PC-3 (cell line): ENCODE measurements at regions not wholly inside any gene's neighbourhood (a gene's known extent, or its start where the extent isn't known, plus 50 kb on each side); places are given as distances from the start of the nearest gene placed in this dataset.

Experiments
- ATAC-seq: fragments of 200-7000 bp; cut with Tn5 transposase; 2 replicates; pipeline ENCODE4 v1.9.1; 2020; ENCODE audit warnings: mild to moderate bottlenecking, moderate library complexity
- BruUV-seq: library from RNA; stranded (reverse); fragments of 400-500 nt; replicated peaks from 2 replicates; lab custom pipeline; 2021; lab: Mats Ljungman, UMichigan
- CTCF ChIA-PET: fragments of 300-600 bp; sonication (Branson Sonifier 250); formaldehyde crosslinking; loops from one replicate; lab custom pipeline; 2022; ENCODE audit warnings: antibody characterized with exemption; lab: Charles Lee
- POLR2A ChIA-PET: fragments of 300-600 bp; sonication (Branson Sonifier 250); formaldehyde crosslinking; loops from one replicate; lab custom pipeline; 2022; ENCODE audit warnings: antibody characterized with exemption; ENCODE audit not compliant: unreplicated experiment; lab: Charles Lee
- DNase-seq: peaks from one replicate; pipeline ENCODE4 v3.0.0-alpha.2; 2015
- H2AFZ ChIP-seq: fragments of 300-600 bp; sonication (generic); 2 replicates; pipeline ENCODE4 v1.6.0; 2016; ENCODE audit warnings: antibody characterized with exemption, low read length
- H3F3A ChIP-seq: fragments of 300-600 bp; sonication (generic); one replicate; pipeline ENCODE4 v1.6.0; 2017; ENCODE audit warnings: antibody characterized with exemption, low read length, control low read depth, mild to moderate bottlenecking; ENCODE audit not compliant: unreplicated experiment
- H3K27ac ChIP-seq: fragments of 300-600 bp; sonication (generic); 2 replicates; pipeline ENCODE4 v1.5.1; 2016; ENCODE audit warnings: mild to moderate bottlenecking, low read length
- H3K27me3 ChIP-seq: fragments of 300-600 bp; sonication (generic); 2 replicates; pipeline ENCODE4 v1.6.1; 2016; ENCODE audit warnings: low read length, mixed read lengths
- H3K36me3 ChIP-seq: fragments of 300-600 bp; sonication (generic); 2 replicates; pipeline ENCODE4 v1.6.1; 2016; ENCODE audit warnings: low read depth, mixed run types, low read length, mixed read lengths
- H3K4me1 ChIP-seq: fragments of 300-600 bp; sonication (generic); 2 replicates; pipeline ENCODE4 v1.5.1; 2016; ENCODE audit warnings: low read length; ENCODE audit not compliant: insufficient read depth
- H3K4me2 ChIP-seq: fragments of 300-600 bp; sonication (generic); 2 replicates; pipeline ENCODE4 v1.6.0; 2016; ENCODE audit warnings: low read length
- H3K4me3 ChIP-seq: fragments of 300-600 bp; sonication (generic); 2 replicates; pipeline ENCODE4 v1.5.1; 2016; ENCODE audit warnings: mild to moderate bottlenecking, low read length, mixed read lengths
- H3K79me2 ChIP-seq: fragments of 300-600 bp; sonication (generic); 2 replicates; pipeline ENCODE4 v1.6.1; 2017; ENCODE audit warnings: low read length, mixed read lengths
- H3K9ac ChIP-seq: fragments of 300-600 bp; sonication (generic); 2 replicates; pipeline ENCODE4 v1.6.0; 2016; ENCODE audit warnings: mild to moderate bottlenecking, low read length
- H3K9me2 ChIP-seq: fragments of 300-600 bp; sonication (generic); replicated peaks from 2 replicates; pipeline ENCODE4 v1.6.1; 2016; ENCODE audit warnings: mixed run types, low read length, mixed read lengths
- H3K9me3 ChIP-seq: fragments of 300-600 bp; sonication (generic); 2 replicates; pipeline ENCODE4 v1.6.1; 2016; ENCODE audit warnings: low read length, mixed read lengths
- H4K20me1 ChIP-seq: fragments of 300-600 bp; sonication (generic); 2 replicates; pipeline ENCODE4 v1.6.1; 2016; ENCODE audit warnings: low read length, mixed read lengths
- EZH2 ChIP-seq: fragments of 300-600 bp; sonication (generic); IDR thresholded peaks from one replicate; pipeline ENCODE4 v1.6.1; 2017; ENCODE audit warnings: antibody characterized with exemption, mild to moderate bottlenecking, low read length; ENCODE audit not compliant: unreplicated experiment
- EZH2phosphoT487 ChIP-seq: fragments of 300-600 bp; sonication (generic); IDR thresholded peaks from 2 replicates; pipeline ENCODE4 v1.6.1; 2018; ENCODE audit warnings: mild to moderate bottlenecking, antibody characterized with exemption, low read length, borderline replicate concordance
- intact Hi-C: fragments of 100-400 bp; cut with micrococcal nuclease; formaldehyde crosslinking; loops from 2 replicates; pipeline ENCODE4 v1.9.0; 2023
- TF ChIP-seq, protein P1 (sequence below): fragments of 300-600 bp; sonication (generic); conservative IDR thresholded peaks from 2 replicates; pipeline ENCODE4 v1.5.1; 2017; ENCODE audit warnings: antibody characterized with exemption, low read depth, mild to moderate bottlenecking, low read length

- no peaks in the 10 kb centered on the region; the same call in 1 of the 2 replicates for H3K27me3 ChIP-seq
- H3K4me3 ChIP-seq = no peak overlapping the region
- TF ChIP-seq EZH2 = no peak
- TF ChIP-seq EZH2phosphoT487 = no peak
- TF ChIP-seq, protein P1, sequence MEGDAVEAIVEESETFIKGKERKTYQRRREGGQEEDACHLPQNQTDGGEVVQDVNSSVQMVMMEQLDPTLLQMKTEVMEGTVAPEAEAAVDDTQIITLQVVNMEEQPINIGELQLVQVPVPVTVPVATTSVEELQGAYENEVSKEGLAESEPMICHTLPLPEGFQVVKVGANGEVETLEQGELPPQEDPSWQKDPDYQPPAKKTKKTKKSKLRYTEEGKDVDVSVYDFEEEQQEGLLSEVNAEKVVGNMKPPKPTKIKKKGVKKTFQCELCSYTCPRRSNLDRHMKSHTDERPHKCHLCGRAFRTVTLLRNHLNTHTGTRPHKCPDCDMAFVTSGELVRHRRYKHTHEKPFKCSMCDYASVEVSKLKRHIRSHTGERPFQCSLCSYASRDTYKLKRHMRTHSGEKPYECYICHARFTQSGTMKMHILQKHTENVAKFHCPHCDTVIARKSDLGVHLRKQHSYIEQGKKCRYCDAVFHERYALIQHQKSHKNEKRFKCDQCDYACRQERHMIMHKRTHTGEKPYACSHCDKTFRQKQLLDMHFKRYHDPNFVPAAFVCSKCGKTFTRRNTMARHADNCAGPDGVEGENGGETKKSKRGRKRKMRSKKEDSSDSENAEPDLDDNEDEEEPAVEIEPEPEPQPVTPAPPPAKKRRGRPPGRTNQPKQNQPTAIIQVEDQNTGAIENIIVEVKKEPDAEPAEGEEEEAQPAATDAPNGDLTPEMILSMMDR = no peak
- no TSS peak for BruUV-seq
- H3K36me3 ChIP-seq = no peaks in the 10 kb centered on the region
- H3K4me2 ChIP-seq = no peak overlapping the region
- no peaks in the 10 kb centered on the region for H3F3A ChIP-seq
- no peak overlapping the region for H3K9ac ChIP-seq
- H3K9me3 ChIP-seq = no peaks in the 10 kb centered on the region
- CTCF ChIA-PET = no interaction called here
- POLR2A ChIA-PET = no interaction called here
- H3K79me2 ChIP-seq = no peaks in the 10 kb centered on the region
- intact Hi-C loops = no loop called here
- no peaks in the 10 kb centered on the region for H3K9me2 ChIP-seq
- H3K4me1 ChIP-seq = no peaks in the 10 kb centered on the region
- no peak for DNase-seq
- no peaks in the 10 kb centered on the region for H4K20me1 ChIP-seq
- no peak overlapping the region for H3K27ac ChIP-seq
- H2AFZ ChIP-seq = no peak overlapping the region
- no peak for ATAC-seq
These were observed 552.8 kb downstream of the BCL11A start for GRCh38 chr2:60000686-60001085.

DNA sequence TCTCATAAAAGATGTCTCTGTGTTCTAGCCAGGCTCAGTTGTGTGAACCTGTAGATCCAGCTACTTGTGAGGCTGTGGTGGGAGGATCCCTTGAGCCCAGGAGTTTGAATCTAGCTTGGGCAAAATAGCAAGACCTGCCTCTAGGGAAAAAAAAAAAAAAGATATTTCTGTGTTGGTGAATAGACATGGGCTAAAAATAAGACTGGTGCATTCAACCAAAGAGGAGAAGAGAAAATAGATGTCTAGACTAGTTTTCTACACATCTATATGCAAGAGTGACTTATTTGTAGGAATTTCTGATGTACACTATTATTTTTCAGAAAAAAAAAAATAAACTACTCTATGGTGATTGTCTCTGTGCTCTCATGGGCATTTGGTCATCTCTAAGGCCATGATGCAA is 555.1 kb downstream of the BCL11A start:
- no peaks in the 10 kb centered on the region; the same call in 1 of the 2 replicates for H3K27me3 ChIP-seq
- H3K4me1 ChIP-seq = no peaks in the 10 kb centered on the region
- ATAC-seq = no peak
- no TSS peak for BruUV-seq
- H3K4me3 ChIP-seq = no peak overlapping the region
- no peaks in the 10 kb centered on the region for H4K20me1 ChIP-seq
- H3K4me2 ChIP-seq = no peak overlapping the region
- H3K9me2 ChIP-seq = no peaks in the 10 kb centered on the region
- CTCF ChIA-PET = no interaction called here
- H3K9me3 ChIP-seq = no peaks in the 10 kb centered on the region
- TF ChIP-seq, protein P1 = no peak
- TF ChIP-seq EZH2 (no peak), EZH2phosphoT487 (no peak)
- no peak overlapping the region for H3K9ac ChIP-seq
- no peaks in the 10 kb centered on the region for H3K79me2 ChIP-seq
- POLR2A ChIA-PET = no interaction called here
- intact Hi-C loops = no loop called here
- H2AFZ ChIP-seq = no peak overlapping the region
- no peaks in the 10 kb centered on the region for H3F3A ChIP-seq
- H3K36me3 ChIP-seq = no peaks in the 10 kb centered on the region
- H3K27ac ChIP-seq = no peak overlapping the region
- no peak for DNase-seq

GRCh38 chr2:59997371-59997770 is 556.1 kb downstream of the BCL11A start:
- no peaks in the 10 kb centered on the region for H3F3A ChIP-seq
- H2AFZ ChIP-seq = no peak overlapping the region
- no peak overlapping the region for H3K4me2 ChIP-seq
- H3K27me3 ChIP-seq = no peaks in the 10 kb centered on the region; the same call in 1 of the 2 replicates
- H3K9me2 ChIP-seq = no peaks in the 10 kb centered on the region
- no peak overlapping the region for H3K9ac ChIP-seq
- no TSS peak for BruUV-seq
- no peaks in the 10 kb centered on the region for H4K20me1 ChIP-seq
- H3K9me3 ChIP-seq = no peaks in the 10 kb centered on the region
- ATAC-seq = no peak
- H3K27ac ChIP-seq = no peak overlapping the region
- no peak overlapping the region for H3K4me3 ChIP-seq
- ChIA-PET CTCF (no interaction called here), POLR2A (no interaction called here)
- TF ChIP-seq EZH2phosphoT487 = no peak
- TF ChIP-seq, protein P1 = no peak
- H3K79me2 ChIP-seq = no peaks in the 10 kb centered on the region
- DNase-seq = no peak
- H3K4me1 ChIP-seq = no peaks in the 10 kb centered on the region
- H3K36me3 ChIP-seq = no peaks in the 10 kb centered on the region
- intact Hi-C loops = no loop called here
